ENCODE measurements at regions not wholly inside any gene's neighbourhood (a gene's known extent, or its start where the extent isn't known, plus 50 kb on each side); places are given as distances from the start of the nearest gene placed in this dataset.

DNA sequence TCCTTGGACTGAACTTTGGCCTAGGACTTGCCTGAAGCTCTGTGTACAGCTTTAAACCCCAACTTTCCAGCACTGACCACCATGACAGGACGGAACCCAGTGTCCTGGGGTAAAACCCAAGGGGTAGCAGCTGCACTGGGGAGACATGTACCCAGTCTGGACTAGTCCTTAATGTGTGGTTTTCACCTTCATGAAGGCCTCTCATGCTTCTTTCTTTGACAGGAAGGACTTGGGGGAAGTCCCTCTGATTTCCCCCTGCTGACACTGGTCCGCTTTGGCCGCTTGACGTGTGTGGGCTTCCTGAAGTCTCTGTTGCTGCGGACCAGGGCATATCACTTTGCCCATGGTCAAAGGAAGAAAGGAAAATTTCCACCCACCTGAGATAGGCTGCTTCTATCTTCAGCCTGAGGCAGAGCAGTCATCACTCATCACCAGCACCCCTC, 66.3 kb upstream of the PRDX6 start:
- ChIA-PET CTCF (interaction anchor here (1.3 to 3.9 kb wide), 8 partner anchors 7 to 666 kb away, joined by 3 to 14 read pairs (median 6); no protein-coding TSS in a partner anchor), POLR2A (interaction anchor here (0.6 to 6.3 kb wide), 17 partner anchors 8 to 665 kb away, joined by 3 to 108 read pairs (median 5); partner anchors contain the start of genes CENPL, DARS2, GAS5 and KLHL20)
- ATAC-seq (ENCODE audit: low read depth) (peak; percentile 59), DNase-seq (peak; percentile 51)
- H3K27me3 Mint-ChIP-seq = no peaks in the 10 kb centered on the region
- no peaks in the 10 kb centered on the region for H3K36me3 Mint-ChIP-seq (ENCODE audit: low read depth)
- intact Hi-C loops (cut with micrococcal nuclease) = loop anchor here (1.0 to 10.0 kb wide), 11 partner anchors 7 to 1814 kb away; partner anchors contain the start of genes CACYBP, RABGAP1L, RC3H1 and TNFSF4
- H3K4me1 Mint-ChIP-seq = peaks cover 94% of the 10 kb centered on the region
- TF ChIP-seq, protein P1, sequence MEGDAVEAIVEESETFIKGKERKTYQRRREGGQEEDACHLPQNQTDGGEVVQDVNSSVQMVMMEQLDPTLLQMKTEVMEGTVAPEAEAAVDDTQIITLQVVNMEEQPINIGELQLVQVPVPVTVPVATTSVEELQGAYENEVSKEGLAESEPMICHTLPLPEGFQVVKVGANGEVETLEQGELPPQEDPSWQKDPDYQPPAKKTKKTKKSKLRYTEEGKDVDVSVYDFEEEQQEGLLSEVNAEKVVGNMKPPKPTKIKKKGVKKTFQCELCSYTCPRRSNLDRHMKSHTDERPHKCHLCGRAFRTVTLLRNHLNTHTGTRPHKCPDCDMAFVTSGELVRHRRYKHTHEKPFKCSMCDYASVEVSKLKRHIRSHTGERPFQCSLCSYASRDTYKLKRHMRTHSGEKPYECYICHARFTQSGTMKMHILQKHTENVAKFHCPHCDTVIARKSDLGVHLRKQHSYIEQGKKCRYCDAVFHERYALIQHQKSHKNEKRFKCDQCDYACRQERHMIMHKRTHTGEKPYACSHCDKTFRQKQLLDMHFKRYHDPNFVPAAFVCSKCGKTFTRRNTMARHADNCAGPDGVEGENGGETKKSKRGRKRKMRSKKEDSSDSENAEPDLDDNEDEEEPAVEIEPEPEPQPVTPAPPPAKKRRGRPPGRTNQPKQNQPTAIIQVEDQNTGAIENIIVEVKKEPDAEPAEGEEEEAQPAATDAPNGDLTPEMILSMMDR (IDR thresholded peaks at IDR 0.05) = no peak
- H3K27ac Mint-ChIP-seq = peak overlapping the region; percentile 95
- H3K4me3 Mint-ChIP-seq = peak overlapping the region; percentile 81
- no peaks in the 10 kb centered on the region for H3K9me3 Mint-ChIP-seq

DNA sequence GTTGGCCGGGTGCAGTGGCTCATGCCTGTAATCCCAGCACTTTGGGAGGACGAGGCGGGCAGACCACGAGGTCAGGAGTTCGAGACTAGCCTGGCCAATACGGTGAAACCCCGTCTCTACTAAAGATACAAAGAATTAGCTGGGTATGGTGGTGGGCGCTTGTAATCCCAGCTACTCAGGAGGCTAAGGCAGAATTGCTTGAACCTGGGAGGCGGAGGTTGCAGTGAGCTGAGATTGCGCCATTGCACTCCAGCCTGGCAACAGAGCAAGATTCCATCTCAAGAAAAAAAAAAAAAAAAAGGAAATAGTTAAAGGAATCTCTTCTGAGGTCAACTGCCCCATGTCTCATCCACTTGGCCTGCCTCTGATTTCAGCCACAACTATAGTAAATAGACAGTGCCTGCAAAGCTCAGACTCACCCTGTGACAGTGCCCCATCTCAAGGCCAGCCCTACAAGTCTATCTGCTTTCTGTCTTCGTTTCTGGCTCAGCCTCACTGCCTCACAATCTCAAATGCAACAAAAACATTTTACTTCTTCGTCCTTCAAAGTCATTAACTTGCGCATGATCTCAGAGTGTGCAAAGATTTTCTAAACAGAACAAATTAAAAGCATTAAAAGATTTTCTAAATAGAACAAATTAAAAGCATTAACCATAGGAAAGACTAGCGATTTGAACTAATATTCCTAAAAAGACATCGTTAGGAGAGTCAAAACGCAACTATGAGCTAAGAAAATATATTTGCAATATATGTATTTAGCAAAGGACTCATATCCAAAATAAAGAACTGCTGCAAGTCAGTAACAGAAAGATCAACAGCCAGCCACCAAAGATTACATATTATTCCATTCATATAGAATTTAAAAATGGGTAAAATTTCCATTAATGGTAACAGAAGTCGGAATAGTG, 65.0 kb upstream of the PRDX6 start:
- TF ChIP-seq, protein P1 (IDR thresholded peaks at IDR 0.05) = no peak
- Mint-ChIP-seq H3K4me3 (peak overlapping the region; percentile 13), H3K36me3 (ENCODE audit: low read depth) (no peaks in the 10 kb centered on the region), H3K4me1 (peaks cover 96% of the 10 kb centered on the region), H3K27me3 (no peaks in the 10 kb centered on the region), H3K27ac (peak overlapping the region; percentile 95), H3K9me3 (no peaks in the 10 kb centered on the region)
- ChIA-PET CTCF (interaction anchor here (1.0 to 3.9 kb wide), 8 partner anchors 8 to 667 kb away, joined by 3 to 14 read pairs (median 4); no protein-coding TSS in a partner anchor), POLR2A (interaction anchor here (0.6 to 6.3 kb wide), 17 partner anchors 7 to 713 kb away, joined by 3 to 108 read pairs (median 6); partner anchors contain the start of genes CENPL, DARS2, GAS5 and PRDX6)
- DNase-seq (no peak), ATAC-seq (ENCODE audit: low read depth) (no peak)
- intact Hi-C loops (cut with micrococcal nuclease) = loop anchor here (1.0 to 10.0 kb wide), 10 partner anchors 79 to 1813 kb away; partner anchors contain the start of genes CACYBP, RABGAP1L, RC3H1 and TNFSF4

DNA sequence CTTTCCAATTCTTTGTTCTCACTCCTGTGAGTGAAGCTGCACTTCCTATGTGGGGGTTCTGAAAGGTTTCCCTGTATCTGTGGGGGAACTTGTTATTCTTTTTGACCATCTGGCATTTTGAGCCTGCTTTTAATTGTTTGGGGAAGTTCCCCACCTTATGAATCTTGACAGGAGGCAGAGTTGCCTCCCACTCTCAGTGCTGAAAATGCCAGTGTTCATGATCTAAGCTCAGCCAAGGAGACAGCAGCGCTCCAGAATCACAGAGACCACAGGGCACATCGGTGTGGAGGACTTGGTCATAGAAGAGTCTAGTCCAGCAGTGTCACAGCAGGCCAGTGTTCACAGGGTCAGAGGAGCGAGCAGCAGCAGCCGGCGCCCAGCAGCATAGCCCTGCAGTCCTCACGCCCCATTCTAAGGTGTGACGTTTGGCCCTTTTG, 63.8 kb upstream of the PRDX6 start:
- H3K36me3 Mint-ChIP-seq (ENCODE audit: low read depth) = no peaks in the 10 kb centered on the region
- DNase-seq (no peak), ATAC-seq (ENCODE audit: low read depth) (no peak)

DNA sequence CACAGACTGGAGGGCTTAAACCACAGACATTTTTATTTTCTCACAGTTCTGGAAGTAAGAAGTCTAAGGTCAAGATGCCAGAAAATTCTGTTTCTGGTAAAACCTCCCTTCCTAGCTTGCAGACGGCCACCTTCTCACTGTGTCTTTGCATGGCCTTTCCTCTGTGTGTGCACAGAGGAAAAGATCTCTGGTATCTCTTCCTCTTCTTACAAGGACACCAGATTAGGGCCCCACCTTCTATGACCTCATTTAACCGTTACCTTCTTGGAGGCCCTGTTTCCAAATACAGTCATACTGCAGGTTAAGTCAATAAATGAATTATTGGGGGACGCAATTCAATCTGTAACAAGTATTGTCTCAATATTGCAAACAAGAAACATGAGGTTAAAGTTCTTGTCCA, 63.0 kb upstream of the PRDX6 start:
- intact Hi-C loops (cut with micrococcal nuclease) = loop anchor here (5.0 to 10.0 kb wide), 5 partner anchors 392 to 1811 kb away; partner anchors contain the start of genes CACYBP and RC3H1
- CTCF ChIA-PET = interaction anchor here (1.0 to 7.6 kb wide), 3 partner anchors 16 to 671 kb away, joined by 3 to 63 read pairs (median 4); no protein-coding TSS in a partner anchor
- peak overlapping the region; percentile 95 for H3K27ac Mint-ChIP-seq

More for the DNA sequence above, 63.8 kb upstream of the PRDX6 start:
- intact Hi-C loops (cut with micrococcal nuclease) = loop anchor here (5.0 to 10.0 kb wide), 5 partner anchors 391 to 1812 kb away; partner anchors contain the start of genes CACYBP and RC3H1
- TF ChIP-seq, protein P1 (IDR thresholded peaks at IDR 0.05) = no peak
- Mint-ChIP-seq H3K9me3 (no peaks in the 10 kb centered on the region), H3K4me3 (peak overlapping the region; percentile 56), H3K4me1 (peaks cover 97% of the 10 kb centered on the region), H3K27me3 (no peaks in the 10 kb centered on the region), H3K27ac (peak overlapping the region; percentile 95)
- ChIA-PET CTCF (interaction anchor here (1.0 to 1.6 kb wide), 3 partner anchors 16 to 670 kb away, joined by 3 to 5 read pairs (median 3); no protein-coding TSS in a partner anchor), POLR2A (interaction anchor here (0.5 to 4.2 kb wide), 12 partner anchors 10 to 1587 kb away, joined by 3 to 38 read pairs (median 6); partner anchors contain the start of genes CACYBP, CENPL, DARS2 and GAS5)

More for the DNA sequence above, 63.0 kb upstream of the PRDX6 start:
- ATAC-seq (ENCODE audit: low read depth) (peak; percentile 45), DNase-seq (no peak)
- Mint-ChIP-seq H3K4me1 (peaks cover 97% of the 10 kb centered on the region), H3K27me3 (no peaks in the 10 kb centered on the region), H3K9me3 (no peaks in the 10 kb centered on the region), H3K4me3 (peak overlapping the region; percentile 56), H3K36me3 (ENCODE audit: low read depth) (no peaks in the 10 kb centered on the region)
- TF ChIP-seq, protein P1 (IDR thresholded peaks at IDR 0.05) = no peak
- POLR2A ChIA-PET = interaction anchor here (0.6 to 4.2 kb wide), 15 partner anchors 8 to 1586 kb away, joined by 3 to 38 read pairs (median 5); partner anchors contain the start of genes CACYBP, CENPL, DARS2 and GAS5

Data from activated B cell treated with CpG ODN at 0.5 μM for 24 hours (primary cell).